Neural cell (in vitro differentiated cells): ENCODE measurements at regions not wholly inside any gene's neighbourhood (a gene's known extent, or its start where the extent isn't known, plus 50 kb on each side); places are given as distances from the start of the nearest gene placed in this dataset.

Experiments used
- H2AFZ ChIP-seq: fragments of 200-600, 300-800 bp; sonication (generic), shearing (Covaris generic); 2 replicates; pipeline ENCODE4 v1.6.0; 2014; ENCODE audit warnings: low read depth, mild to moderate bottlenecking, antibody characterized with exemption, low read length, moderate library complexity
- H3F3A ChIP-seq: fragments of 200-600 bp; shearing (Covaris generic); 2 replicates; pipeline ENCODE4 v1.6.1; 2016; ENCODE audit warnings: mild to moderate bottlenecking, moderate library complexity, mixed read lengths, antibody characterized with exemption, low read length; ENCODE audit not compliant: insufficient read depth, poor library complexity, severe bottlenecking
- H3K27ac ChIP-seq: fragments of 200-600, 300-800 bp; sonication (generic), shearing (Covaris generic); 2 replicates; pipeline ENCODE4 v1.5.1; 2014; ENCODE audit warnings: mild to moderate bottlenecking, low read length, moderate library complexity
- H3K27me3 ChIP-seq: fragments of 300-800, 200-600 bp; sonication (generic), shearing (Covaris generic); 2 replicates; pipeline ENCODE4 v1.6.0; 2014; ENCODE audit warnings: mild to moderate bottlenecking, low read depth, low read length, moderate library complexity; ENCODE audit not compliant: insufficient read depth
- H3K36me3 ChIP-seq: fragments of 300-800, 200-600 bp; sonication (generic), shearing (Covaris generic); 2 replicates; pipeline ENCODE4 v1.5.1; 2014; ENCODE audit warnings: mild to moderate bottlenecking, antibody characterized with exemption, low read length, moderate library complexity; ENCODE audit not compliant: insufficient read depth
- H3K4me2 ChIP-seq: fragments of 300-800, 200-600 bp; sonication (generic), shearing (Covaris generic); 2 replicates; pipeline ENCODE4 v1.6.0; 2014; ENCODE audit warnings: mild to moderate bottlenecking, low read length
- H3K4me3 ChIP-seq: fragments of 300-800, 200-600 bp; sonication (generic), shearing (Covaris generic); 2 replicates; pipeline ENCODE4 v1.5.1; 2014; ENCODE audit warnings: mild to moderate bottlenecking, low read length, moderate library complexity
- H3K79me2 ChIP-seq: fragments of 200-600 bp; shearing (Covaris generic); replicated peaks from 2 replicates; pipeline ENCODE4 v1.6.0; 2014; ENCODE audit warnings: mild to moderate bottlenecking, low read length, moderate library complexity; ENCODE audit not compliant: insufficient read depth
- H3K9ac ChIP-seq: fragments of 300-800, 200-600 bp; sonication (generic), shearing (Covaris generic); 2 replicates; pipeline ENCODE4 v1.6.1; 2016; ENCODE audit warnings: mild to moderate bottlenecking, low read length, mixed read lengths
- H3K9me2 ChIP-seq: fragments of 200-600 bp; shearing (Covaris generic); 2 replicates; pipeline ENCODE4 v1.6.1; 2016; ENCODE audit warnings: mild to moderate bottlenecking, low read length, mixed read lengths; ENCODE audit not compliant: insufficient read depth
- H3K9me3 ChIP-seq: fragments of 200-600, 300-800 bp; sonication (generic), shearing (Covaris generic); 2 replicates; pipeline ENCODE4 v1.6.1; 2016; ENCODE audit warnings: mild to moderate bottlenecking, mixed run types, low read length, moderate library complexity, mixed read lengths
- H4K20me1 ChIP-seq: fragments of 200-600 bp; shearing (Covaris generic); 2 replicates; pipeline ENCODE4 v1.6.1; 2016; ENCODE audit warnings: mild to moderate bottlenecking, mixed run types; ENCODE audit not compliant: insufficient read depth
- CTCF ChIP-seq: fragments of 450-650 bp; IDR thresholded peaks from 2 replicates; pipeline ENCODE4 v1.5.1; 2014; ENCODE audit warnings: antibody characterized with exemption, mild to moderate bottlenecking, moderate library complexity; ENCODE audit not compliant: poor library complexity, severe bottlenecking
- EP300 ChIP-seq: fragments of 450-650 bp; conservative IDR thresholded peaks from 2 replicates; pipeline ENCODE4 v1.6.1; 2014; ENCODE audit warnings: antibody characterized with exemption, mild to moderate bottlenecking, moderate library complexity; ENCODE audit not compliant: poor library complexity, severe bottlenecking
- EZH2 ChIP-seq: fragments of 200-600, 300-800 bp; shearing (Covaris generic), sonication (generic); IDR thresholded peaks from 2 replicates; pipeline ENCODE4 v1.6.1; 2014; ENCODE audit warnings: antibody characterized with exemption, low read length, borderline replicate concordance, mild to moderate bottlenecking; ENCODE audit not compliant: insufficient read depth, poor library complexity, severe bottlenecking
- MXI1 ChIP-seq: fragments of 450-650 bp; conservative IDR thresholded peaks from 2 replicates; pipeline ENCODE4 v1.6.1; 2014; ENCODE audit warnings: antibody characterized with exemption, mild to moderate bottlenecking; ENCODE audit not compliant: poor library complexity, severe bottlenecking
- POLR2AphosphoS5 ChIP-seq: IDR thresholded peaks from 2 replicates; pipeline ENCODE4 v1.6.1; 2012
- RAD21 ChIP-seq: fragments of 450-650 bp; conservative IDR thresholded peaks from 2 replicates; pipeline ENCODE4 v1.6.1; 2014; ENCODE audit warnings: antibody characterized with exemption, mild to moderate bottlenecking, moderate library complexity
- REST ChIP-seq: IDR thresholded peaks from 2 replicates; pipeline ENCODE4 v1.6.1; 2012; ENCODE audit warnings: borderline replicate concordance
- SMC3 ChIP-seq: fragments of 450-650 bp; conservative IDR thresholded peaks from 2 replicates; pipeline ENCODE4 v1.6.1; 2014; ENCODE audit warnings: antibody characterized with exemption, mild to moderate bottlenecking, moderate library complexity; ENCODE audit not compliant: poor library complexity
- TAF1 ChIP-seq: IDR thresholded peaks from 2 replicates; pipeline ENCODE4 v1.6.1; 2012; ENCODE audit warnings: low read depth

DNA sequence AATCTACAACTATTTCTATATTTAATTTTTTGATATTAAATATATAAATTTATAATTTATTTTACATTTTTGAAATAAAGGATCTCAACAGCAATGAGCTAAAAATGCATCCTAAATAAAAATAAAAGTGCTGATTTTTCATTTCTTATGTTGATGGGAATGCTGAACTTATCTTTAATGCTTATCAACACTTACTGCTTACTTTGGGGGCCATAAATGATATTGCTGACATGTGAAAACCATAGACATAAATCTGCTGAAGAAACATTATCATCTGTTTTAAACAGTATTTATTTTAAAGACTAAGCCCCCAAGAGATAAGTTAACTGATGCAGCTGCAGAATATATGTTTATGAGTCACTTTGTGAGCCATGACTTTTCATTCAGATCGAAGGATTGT, 594.1 kb upstream of the PKN2 start:
- Histone ChIP-seq H3F3A (no peaks in the 10 kb centered on the region), H3K9ac (no peak overlapping the region), H3K4me2 (no peak overlapping the region), H3K27ac (no peak overlapping the region), H3K79me2 (no peaks in the 10 kb centered on the region), H4K20me1 (no peaks in the 10 kb centered on the region), H3K9me2 (no peaks in the 10 kb centered on the region), H3K27me3 (no peaks in the 10 kb centered on the region), H2AFZ (no peak overlapping the region), H3K9me3 (no peaks in the 10 kb centered on the region), H3K4me3 (no peak overlapping the region), H3K36me3 (no peaks in the 10 kb centered on the region)
- TF ChIP-seq RAD21 (no peak), CTCF (no peak), EZH2 (no peak), MXI1 (no peak), TAF1 (no peak), POLR2AphosphoS5 (no peak), SMC3 (no peak), REST (no peak), EP300 (no peak)

- no peak overlapping the region for H2AFZ ChIP-seq
- no peaks in the 10 kb centered on the region for H3K27me3 ChIP-seq
- H3K27ac ChIP-seq: no peak overlapping the region
- H3K9me2 ChIP-seq: no peaks in the 10 kb centered on the region
- no peak overlapping the region for H3K4me3 ChIP-seq
- H3K36me3 ChIP-seq: no peaks in the 10 kb centered on the region
- TF ChIP-seq SMC3 (no peak), POLR2AphosphoS5 (no peak)
- H3K79me2 ChIP-seq: no peaks in the 10 kb centered on the region
- H3F3A ChIP-seq: no peaks in the 10 kb centered on the region
- H3K9me3 ChIP-seq: no peaks in the 10 kb centered on the region
- H4K20me1 ChIP-seq: no peaks in the 10 kb centered on the region
- H3K4me2 ChIP-seq: no peak overlapping the region
- H3K9ac ChIP-seq: no peak overlapping the region
Measured at GRCh38 chr1:88098881-88099280, 585.2 kb upstream of the PKN2 start.

DNA sequence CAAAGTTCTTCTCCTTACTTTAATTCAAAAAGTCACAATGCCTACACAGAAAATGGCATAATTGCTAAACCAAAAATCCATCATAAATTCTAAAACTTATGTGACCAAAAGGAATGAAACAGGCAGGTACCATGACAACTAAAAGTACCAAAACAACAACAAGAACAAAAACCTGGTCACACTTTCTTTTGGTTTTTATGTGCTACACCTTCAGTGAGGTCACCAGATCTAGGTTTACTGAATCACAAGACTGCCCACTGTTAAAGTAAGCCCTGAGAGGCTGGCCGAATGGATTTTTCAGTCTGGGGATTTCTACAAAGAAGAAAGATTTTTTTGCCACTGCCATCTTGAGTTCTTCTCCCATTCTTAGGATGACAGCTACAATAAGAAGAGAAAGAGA, 583.0 kb upstream of the PKN2 start:
- H3K4me3 ChIP-seq: no peak overlapping the region
- no peak overlapping the region for H2AFZ ChIP-seq
- TF ChIP-seq CTCF (no peak), TAF1 (no peak), EZH2 (no peak), RAD21 (no peak), MXI1 (no peak), EP300 (no peak), REST (no peak), SMC3 (no peak), POLR2AphosphoS5 (no peak)
- H3K4me2 ChIP-seq: no peak overlapping the region
- no peaks in the 10 kb centered on the region for H3K27me3 ChIP-seq
- no peaks in the 10 kb centered on the region for H3K36me3 ChIP-seq
- H3K9me3 ChIP-seq: no peaks in the 10 kb centered on the region
- H3K79me2 ChIP-seq: no peaks in the 10 kb centered on the region
- no peaks in the 10 kb centered on the region for H3F3A ChIP-seq
- no peaks in the 10 kb centered on the region for H4K20me1 ChIP-seq
- no peak overlapping the region for H3K27ac ChIP-seq
- H3K9ac ChIP-seq: no peak overlapping the region
- H3K9me2 ChIP-seq: no peaks in the 10 kb centered on the region
